ENCODE measurements at regions not wholly inside any gene's neighbourhood (a gene's known extent, or its start where the extent isn't known, plus 50 kb on each side); places are given as distances from the start of the nearest gene placed in this dataset.

DNA sequence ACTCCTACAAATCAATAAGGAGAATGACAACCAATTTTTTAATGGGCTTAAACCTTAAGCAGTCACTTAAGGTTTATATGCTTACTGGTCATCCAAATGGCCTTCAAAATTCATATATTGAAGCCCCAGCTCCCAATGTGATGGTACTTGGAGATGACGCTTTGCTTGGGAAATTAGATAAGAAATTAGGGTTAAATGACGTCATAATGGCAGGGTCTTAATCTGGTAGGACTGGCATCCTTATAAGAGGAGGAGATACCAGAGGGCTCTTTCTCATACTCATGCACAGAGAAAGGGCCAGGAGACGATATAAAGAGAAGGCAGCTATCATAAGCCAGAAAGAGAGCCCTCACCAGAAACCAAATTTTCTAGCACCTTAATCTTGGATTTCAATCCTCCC lies 350.8 kb upstream of the NFE2L3 start:
- ATAC-seq (no peak), DNase-seq (ENCODE audit: low read depth in 1 of 2, low spot score in 1 of 2) (no peak), FAIRE-seq (no peak)
- TF ChIP-seq E2F6 (IDR thresholded peaks at IDR 0.05; ENCODE audit: borderline replicate concordance, low read depth) (no peak), NPAS2 (CRISPR knock-in tag; IDR thresholded peaks at IDR 0.05; ENCODE audit: borderline replicate concordance) (no peak), SMC3 (IDR thresholded peaks at IDR 0.05) (no peak), MAX (IDR thresholded peaks at IDR 0.05) (no peak), RCOR1 (IDR thresholded peaks at IDR 0.05; ENCODE audit: low read depth, low read length) (no peak), HEYL (CRISPR knock-in tag; IDR thresholded peaks at IDR 0.05) (no peak), RARB (CRISPR knock-in tag; IDR thresholded peaks at IDR 0.05) (no peak), HOXB5 (CRISPR knock-in tag; IDR thresholded peaks at IDR 0.05) (no peak), FOXS1 (CRISPR knock-in tag; IDR thresholded peaks at IDR 0.05) (no peak), HOXB13 (CRISPR knock-in tag; IDR thresholded peaks at IDR 0.05; ENCODE audit: low read depth) (no peak), TFCP2L1 (CRISPR knock-in tag; IDR thresholded peaks at IDR 0.05) (no peak), EP300 (IDR thresholded peaks at IDR 0.05) (no peak), SREBF2 (IDR thresholded peaks at IDR 0.05) (no peak), NR3C1 (IDR thresholded peaks at IDR 0.05) (no peak), POLR2A (IDR thresholded peaks at IDR 0.05; ENCODE audit: low read length) (no peak)
- TF ChIP-seq, protein P1, sequence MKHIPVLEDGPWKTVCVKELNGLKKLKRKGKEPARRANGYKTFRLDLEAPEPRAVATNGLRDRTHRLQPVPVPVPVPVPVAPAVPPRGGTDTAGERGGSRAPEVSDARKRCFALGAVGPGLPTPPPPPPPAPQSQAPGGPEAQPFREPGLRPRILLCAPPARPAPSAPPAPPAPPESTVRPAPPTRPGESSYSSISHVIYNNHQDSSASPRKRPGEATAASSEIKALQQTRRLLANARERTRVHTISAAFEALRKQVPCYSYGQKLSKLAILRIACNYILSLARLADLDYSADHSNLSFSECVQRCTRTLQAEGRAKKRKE (CRISPR knock-in tag; IDR thresholded peaks at IDR 0.05; ENCODE audit: low read depth), result no peak
- TF ChIP-seq, protein P2, sequence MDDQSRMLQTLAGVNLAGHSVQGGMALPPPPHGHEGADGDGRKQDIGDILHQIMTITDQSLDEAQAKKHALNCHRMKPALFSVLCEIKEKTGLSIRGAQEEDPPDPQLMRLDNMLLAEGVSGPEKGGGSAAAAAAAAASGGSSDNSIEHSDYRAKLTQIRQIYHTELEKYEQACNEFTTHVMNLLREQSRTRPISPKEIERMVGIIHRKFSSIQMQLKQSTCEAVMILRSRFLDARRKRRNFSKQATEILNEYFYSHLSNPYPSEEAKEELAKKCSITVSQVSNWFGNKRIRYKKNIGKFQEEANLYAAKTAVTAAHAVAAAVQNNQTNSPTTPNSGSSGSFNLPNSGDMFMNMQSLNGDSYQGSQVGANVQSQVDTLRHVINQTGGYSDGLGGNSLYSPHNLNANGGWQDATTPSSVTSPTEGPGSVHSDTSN (IDR thresholded peaks at IDR 0.05), result no peak
- POLR2A ChIA-PET, result no interaction called here
- 50% methylated on average over 3 of the region's 3 CpGs for WGBS (ENCODE audit: missing lambda C conversion rate)
- Histone ChIP-seq H3K4me1 (no peaks in the 10 kb centered on the region), H3K9me3 (no peaks in the 10 kb centered on the region), H3K27ac (no peak overlapping the region), H3K4me2 (no peak overlapping the region), H3K4me3 (no peak overlapping the region)
- CTCF ChIA-PET, result no interaction called here

GRCh38 chr7:25802057-25802456 lies 349.9 kb upstream of the NFE2L3 start:
- TF ChIP-seq EP300 (IDR thresholded peaks at IDR 0.05) (no peak), HES2 (IDR thresholded peaks at IDR 0.05) (no peak), JUNB (IDR thresholded peaks at IDR 0.05) (no peak), FOSB (CRISPR knock-in tag; IDR thresholded peaks at IDR 0.05) (no peak)
- Histone ChIP-seq H3K4me2 (no peak overlapping the region), H3K27ac (no peak overlapping the region), H3K4me1 (no peaks in the 10 kb centered on the region), H3K4me3 (no peak overlapping the region), H3K9me3 (no peaks in the 10 kb centered on the region)
- ATAC-seq (no peak), FAIRE-seq (no peak), DNase-seq (ENCODE audit: low read depth in 1 of 2, low spot score in 1 of 2) (no peak)
- WGBS (ENCODE audit: missing lambda C conversion rate), result 51% methylated on average over 3 of the region's 3 CpGs
- CTCF ChIA-PET, result no interaction called here
- POLR2A ChIA-PET, result no interaction called here

DNA sequence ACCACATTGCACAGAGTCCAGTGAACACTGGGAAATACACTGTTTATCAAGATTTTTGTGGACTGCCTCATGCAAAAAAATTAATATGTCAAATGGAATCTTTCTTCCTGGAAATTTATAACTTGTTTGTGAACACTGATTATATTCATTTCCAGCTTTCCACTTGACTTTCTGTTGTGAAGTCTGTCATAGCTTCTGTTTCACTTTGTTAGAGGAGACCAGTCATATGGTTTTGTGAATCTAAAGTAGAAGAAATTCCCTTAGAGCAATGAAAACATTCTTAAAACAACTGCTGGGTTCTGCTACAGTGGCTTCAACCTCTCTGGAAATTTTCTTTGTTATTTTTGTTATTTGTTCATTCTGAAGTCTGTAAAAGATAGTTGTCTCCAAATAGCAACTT lies 349.5 kb upstream of the NFE2L3 start:
- Histone ChIP-seq H3K4me2 (no peak overlapping the region), H3K4me1 (no peaks in the 10 kb centered on the region), H3K27ac (no peak overlapping the region), H3K9me3 (no peaks in the 10 kb centered on the region), H3K4me3 (no peak overlapping the region)
- FAIRE-seq (no peak), DNase-seq (ENCODE audit: low read depth in 1 of 2, low spot score in 1 of 2) (no peak), ATAC-seq (no peak)
- TF ChIP-seq RCOR1 (IDR thresholded peaks at IDR 0.05; ENCODE audit: low read depth, low read length), result no peak
- no peak for TF ChIP-seq ZFP36 (IDR thresholded peaks at IDR 0.05; ENCODE audit: borderline replicate concordance, partially characterized antibody)
- TF ChIP-seq HOXB5 (CRISPR knock-in tag; IDR thresholded peaks at IDR 0.05), result no peak
- TF ChIP-seq, protein P3, sequence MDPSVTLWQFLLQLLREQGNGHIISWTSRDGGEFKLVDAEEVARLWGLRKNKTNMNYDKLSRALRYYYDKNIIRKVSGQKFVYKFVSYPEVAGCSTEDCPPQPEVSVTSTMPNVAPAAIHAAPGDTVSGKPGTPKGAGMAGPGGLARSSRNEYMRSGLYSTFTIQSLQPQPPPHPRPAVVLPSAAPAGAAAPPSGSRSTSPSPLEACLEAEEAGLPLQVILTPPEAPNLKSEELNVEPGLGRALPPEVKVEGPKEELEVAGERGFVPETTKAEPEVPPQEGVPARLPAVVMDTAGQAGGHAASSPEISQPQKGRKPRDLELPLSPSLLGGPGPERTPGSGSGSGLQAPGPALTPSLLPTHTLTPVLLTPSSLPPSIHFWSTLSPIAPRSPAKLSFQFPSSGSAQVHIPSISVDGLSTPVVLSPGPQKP (IDR thresholded peaks at IDR 0.05; ENCODE audit: low read depth, low read length), result no peak
- POLR2A ChIA-PET, result no interaction called here
- CTCF ChIA-PET, result no interaction called here

Measured in A549 (cell line).